Suprapubic skin (tissue), 4 donors: ENCODE measurements at regions not wholly inside any gene's neighbourhood (a gene's known extent, or its start where the extent isn't known, plus 50 kb on each side); places are given as distances from the start of the nearest gene placed in this dataset.
"Not testable (repeated sequence)": the region's sequence is repeated elsewhere in the genome, so short reads cannot be mapped to it uniquely, and the experiment has no call there.

Experiments used
- DNase-seq, 2 donors: peaks; one replicate each; pipeline ENCODE4 v3.0.0-alpha.2; 2019; ENCODE audit warnings: low spot score in 2 of 2
- H3K27ac ChIP-seq: fragments of 200-600 bp; sonication (generic); one replicate; pipeline ENCODE4 v1.5.1; 2019
- H3K27me3 ChIP-seq: fragments of 200-600 bp; sonication (generic); one replicate; pipeline ENCODE4 v1.5.1; 2019
- H3K36me3 ChIP-seq: fragments of 200-600 bp; sonication (generic); one replicate; pipeline ENCODE4 v1.5.1; 2019
- H3K4me1 ChIP-seq: fragments of 200-600 bp; sonication (generic); one replicate; pipeline ENCODE4 v1.5.1; 2019
- H3K4me3 ChIP-seq: fragments of 200-600 bp; sonication (generic); one replicate; pipeline ENCODE4 v1.5.1; 2019; ENCODE audit warnings: mild to moderate bottlenecking
- H3K9me3 ChIP-seq: fragments of 200-600 bp; sonication (generic); one replicate; pipeline ENCODE4 v1.5.1; 2019
- EP300 ChIP-seq: sonication (generic); formaldehyde crosslinking; IDR thresholded peaks from one replicate; pipeline ENCODE4 v1.6.1; 2017; ENCODE audit warnings: antibody characterized with exemption
- POLR2A ChIP-seq, 2 donors: fragments of 450-650 bp; IDR thresholded peaks; one replicate each; pipeline ENCODE4 v1.6.1; 2017; ENCODE audit warnings: antibody characterized with exemption in 2 of 2, mild to moderate bottlenecking in 2 of 2, moderate library complexity in 2 of 2
- POLR2AphosphoS5 ChIP-seq, 3 donors: sonication (generic); formaldehyde crosslinking; IDR thresholded peaks; one replicate each; pipeline ENCODE4 v1.6.1; 2017; ENCODE audit warnings: antibody characterized with exemption in 3 of 3
- WGBS: methylation state at CpG from one replicate; pipeline ENCODE4 v1.1.5; 2018; 5-methylcytosine and 5-hydroxymethylcytosine counted together
- TF ChIP-seq, protein P1 (sequence below), 2 donors: fragments of 200-600 bp in 1 of 2; fragments of 450-650 bp in 1 of 2; sonication (generic) in 1 of 2; IDR thresholded peaks; one replicate each; pipeline ENCODE4 v1.5.1; 2016 to 2019; ENCODE audit warnings: antibody characterized with exemption in 2 of 2, mild to moderate bottlenecking in 1 of 2, moderate library complexity in 1 of 2

DNA sequence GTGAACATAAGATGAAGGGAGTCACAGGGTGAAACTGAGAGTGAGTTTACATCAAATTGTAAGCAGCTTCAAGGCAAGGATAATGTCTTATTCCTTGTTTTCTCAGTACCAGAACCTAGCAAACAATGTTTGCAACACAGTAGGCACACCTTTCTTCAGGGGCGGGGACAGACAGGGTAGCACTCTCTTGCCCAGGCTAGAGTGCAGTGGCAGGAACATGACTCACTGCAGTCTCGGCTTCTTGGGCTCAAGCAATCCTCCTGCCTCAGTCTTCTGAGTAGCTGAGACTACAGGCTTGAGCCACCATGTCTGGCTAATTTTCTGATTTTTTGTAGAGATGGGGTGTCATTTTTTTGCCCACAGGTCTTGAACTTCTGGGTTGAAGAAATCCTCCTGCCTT lies 299.8 kb downstream of the CD83 start:
- no peak for TF ChIP-seq EP300
- DNase-seq, result no peak
- H3K4me3 ChIP-seq, result no peak overlapping the region
- no peaks in the 10 kb centered on the region for H3K4me1 ChIP-seq
- no peak overlapping the region for H3K27ac ChIP-seq
- 66% methylated on average over 2 of the region's 2 CpGs for WGBS
- H3K27me3 ChIP-seq, result no peaks in the 10 kb centered on the region
- no peaks in the 10 kb centered on the region for H3K36me3 ChIP-seq
- no peaks in the 10 kb centered on the region for H3K9me3 ChIP-seq

- H3K4me3 ChIP-seq, DNase-seq, H3K27me3 ChIP-seq, H3K4me1 ChIP-seq, H3K36me3 ChIP-seq, H3K27ac ChIP-seq, H3K9me3 ChIP-seq: not testable (repeated sequence)
- 83% methylated on average over 7 of the region's 7 CpGs for WGBS
Measured at GRCh38 chr6:14419224-14419623, 301.7 kb downstream of the CD83 start.

DNA sequence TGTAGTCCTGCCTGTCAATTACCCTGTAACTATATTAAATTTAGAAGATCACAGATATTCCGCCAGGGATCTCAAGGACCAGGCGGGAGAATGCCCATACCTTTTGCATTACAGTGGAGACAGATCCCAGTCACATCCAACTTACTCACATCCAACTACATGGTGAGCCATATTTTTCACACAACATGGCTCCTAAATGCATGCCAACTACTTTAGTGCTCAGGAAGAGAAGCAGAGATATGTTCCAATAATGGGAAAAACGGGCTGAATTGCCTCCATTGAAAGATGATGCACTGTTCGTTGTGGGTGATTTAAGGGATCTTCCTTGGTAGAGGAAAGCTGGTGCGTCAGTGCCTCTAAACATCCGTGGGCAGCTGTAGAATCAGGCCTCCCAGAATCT lies 304.5 kb downstream of the CD83 start:
- 93% methylated on average over 6 of the region's 6 CpGs for WGBS
- DNase-seq, result no peak

DNA sequence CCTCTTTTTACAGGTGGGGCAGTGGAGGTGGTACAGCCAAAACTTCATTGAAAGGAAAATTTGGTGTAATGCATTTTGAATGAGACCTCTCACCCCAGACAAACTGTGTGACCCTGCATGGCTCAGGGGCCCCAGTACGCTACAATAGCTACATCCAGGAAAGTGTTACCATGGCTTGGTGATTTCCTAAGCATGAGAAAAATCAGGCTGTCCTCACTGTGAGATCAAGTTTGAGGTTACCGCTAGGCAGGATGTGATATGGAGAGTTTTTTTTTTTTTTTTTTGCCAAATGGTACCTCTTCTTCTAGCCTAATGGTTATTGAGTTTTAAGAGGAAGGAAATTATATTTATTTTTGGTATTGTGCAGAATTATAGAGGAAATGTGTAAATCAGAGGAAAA lies 305.3 kb downstream of the CD83 start:
- Histone ChIP-seq H3K4me3 (no peak overlapping the region), H3K36me3 (no peaks in the 10 kb centered on the region), H3K27me3 (no peaks in the 10 kb centered on the region), H3K4me1 (no peaks in the 10 kb centered on the region), H3K27ac (no peak overlapping the region), H3K9me3 (no peaks in the 10 kb centered on the region)
- DNase-seq, result no peak
- TF ChIP-seq EP300, result no peak
- TF ChIP-seq, protein P1, sequence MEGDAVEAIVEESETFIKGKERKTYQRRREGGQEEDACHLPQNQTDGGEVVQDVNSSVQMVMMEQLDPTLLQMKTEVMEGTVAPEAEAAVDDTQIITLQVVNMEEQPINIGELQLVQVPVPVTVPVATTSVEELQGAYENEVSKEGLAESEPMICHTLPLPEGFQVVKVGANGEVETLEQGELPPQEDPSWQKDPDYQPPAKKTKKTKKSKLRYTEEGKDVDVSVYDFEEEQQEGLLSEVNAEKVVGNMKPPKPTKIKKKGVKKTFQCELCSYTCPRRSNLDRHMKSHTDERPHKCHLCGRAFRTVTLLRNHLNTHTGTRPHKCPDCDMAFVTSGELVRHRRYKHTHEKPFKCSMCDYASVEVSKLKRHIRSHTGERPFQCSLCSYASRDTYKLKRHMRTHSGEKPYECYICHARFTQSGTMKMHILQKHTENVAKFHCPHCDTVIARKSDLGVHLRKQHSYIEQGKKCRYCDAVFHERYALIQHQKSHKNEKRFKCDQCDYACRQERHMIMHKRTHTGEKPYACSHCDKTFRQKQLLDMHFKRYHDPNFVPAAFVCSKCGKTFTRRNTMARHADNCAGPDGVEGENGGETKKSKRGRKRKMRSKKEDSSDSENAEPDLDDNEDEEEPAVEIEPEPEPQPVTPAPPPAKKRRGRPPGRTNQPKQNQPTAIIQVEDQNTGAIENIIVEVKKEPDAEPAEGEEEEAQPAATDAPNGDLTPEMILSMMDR (IDR thresholded peaks at IDR 0.05), result no peak
- no peak for TF ChIP-seq POLR2AphosphoS5 (IDR thresholded peaks at IDR 0.05)
- no peak for TF ChIP-seq POLR2A (IDR thresholded peaks at IDR 0.05)
- 41% methylated on average over 2 of the region's 2 CpGs for WGBS

More for the DNA sequence above, 304.5 kb downstream of the CD83 start:
- Histone ChIP-seq H3K9me3 (no peaks in the 10 kb centered on the region), H3K4me1 (no peaks in the 10 kb centered on the region), H3K36me3 (no peaks in the 10 kb centered on the region), H3K27me3 (no peaks in the 10 kb centered on the region), H3K27ac (no peak overlapping the region), H3K4me3 (no peak overlapping the region)
- TF ChIP-seq POLR2AphosphoS5 (IDR thresholded peaks at IDR 0.05) (no peak), EP300 (no peak), POLR2A (IDR thresholded peaks at IDR 0.05) (no peak)
- TF ChIP-seq, protein P1 (IDR thresholded peaks at IDR 0.05), result no peak

DNA sequence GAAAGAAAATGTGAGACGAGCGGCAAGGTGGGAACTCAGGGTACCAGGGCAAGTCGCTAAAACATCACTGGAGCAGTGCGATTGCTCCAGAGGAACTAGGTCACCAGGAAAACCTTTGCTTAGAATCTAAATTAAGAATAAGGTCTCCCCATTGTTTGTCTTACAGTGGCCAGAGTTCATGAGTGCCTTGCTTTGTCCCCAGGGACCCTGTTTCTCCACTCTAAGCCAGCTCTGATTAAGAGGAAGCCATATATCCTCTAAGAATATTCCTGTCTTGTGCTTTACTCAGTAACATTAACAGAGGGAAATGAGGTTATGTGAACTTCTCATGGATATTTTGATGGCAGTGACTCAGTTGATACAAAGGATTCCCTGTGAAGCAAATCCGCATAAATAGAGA lies 305.8 kb downstream of the CD83 start:
- H3K4me1 ChIP-seq, result no peaks in the 10 kb centered on the region
- H3K9me3 ChIP-seq, result no peaks in the 10 kb centered on the region
- 85% methylated on average over 5 of the region's 5 CpGs for WGBS
- no peaks in the 10 kb centered on the region for H3K27me3 ChIP-seq
- no peak overlapping the region for H3K27ac ChIP-seq
- no peak for DNase-seq
- TF ChIP-seq POLR2A (IDR thresholded peaks at IDR 0.05), result no peak
- no peak overlapping the region for H3K4me3 ChIP-seq
- no peaks in the 10 kb centered on the region for H3K36me3 ChIP-seq

DNA sequence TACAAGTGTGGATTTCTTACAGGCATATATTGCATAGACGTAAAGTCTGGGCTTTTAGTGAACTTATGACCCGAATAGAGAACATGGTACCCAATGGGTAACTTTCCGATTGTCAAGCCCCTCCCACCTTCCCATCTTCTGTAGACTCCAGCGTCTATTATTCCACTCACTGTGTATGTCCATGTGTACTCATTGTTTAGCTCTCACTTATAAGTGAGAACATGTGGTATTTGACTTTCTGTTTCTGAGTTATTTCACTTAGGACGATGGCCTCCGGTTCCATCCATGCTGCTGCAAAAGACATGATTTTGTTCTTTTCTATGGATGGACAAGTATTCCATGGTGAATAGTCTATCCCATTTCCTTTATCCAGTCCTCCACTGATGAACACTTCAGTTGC lies 306.4 kb downstream of the CD83 start:
- WGBS, result 86% methylated on average over 6 of the region's 6 CpGs
- TF ChIP-seq POLR2AphosphoS5 (IDR thresholded peaks at IDR 0.05) (no peak), EP300 (no peak), POLR2A (IDR thresholded peaks at IDR 0.05) (no peak)
- TF ChIP-seq, protein P1 (IDR thresholded peaks at IDR 0.05), result no peak
- no peak for DNase-seq

GRCh38 chr6:14425805-14426204 lies 308.2 kb downstream of the CD83 start:
- no peaks in the 10 kb centered on the region for H3K36me3 ChIP-seq
- no peaks in the 10 kb centered on the region for H3K4me1 ChIP-seq
- H3K4me3 ChIP-seq, result no peak overlapping the region
- no peak for DNase-seq
- no peak overlapping the region for H3K27ac ChIP-seq
- no peaks in the 10 kb centered on the region for H3K9me3 ChIP-seq
- WGBS, result 92% methylated on average over 6 of the region's 6 CpGs
- no peak for TF ChIP-seq POLR2A (IDR thresholded peaks at IDR 0.05)
- TF ChIP-seq POLR2AphosphoS5 (IDR thresholded peaks at IDR 0.05), result no peak
- TF ChIP-seq, protein P1 (IDR thresholded peaks at IDR 0.05), result no peak
- no peak for TF ChIP-seq EP300
- no peaks in the 10 kb centered on the region for H3K27me3 ChIP-seq

More for the DNA sequence above, 306.4 kb downstream of the CD83 start:
- H3K4me3 ChIP-seq, result no peak overlapping the region
- no peak overlapping the region for H3K27ac ChIP-seq
- H3K27me3 ChIP-seq, result no peaks in the 10 kb centered on the region
- H3K9me3 ChIP-seq, result no peaks in the 10 kb centered on the region
- no peaks in the 10 kb centered on the region for H3K36me3 ChIP-seq
- H3K4me1 ChIP-seq, result no peaks in the 10 kb centered on the region
